ENCODE measurements at regions not wholly inside any gene's neighbourhood (a gene's known extent, or its start where the extent isn't known, plus 50 kb on each side); places are given as distances from the start of the nearest gene placed in this dataset.

DNA sequence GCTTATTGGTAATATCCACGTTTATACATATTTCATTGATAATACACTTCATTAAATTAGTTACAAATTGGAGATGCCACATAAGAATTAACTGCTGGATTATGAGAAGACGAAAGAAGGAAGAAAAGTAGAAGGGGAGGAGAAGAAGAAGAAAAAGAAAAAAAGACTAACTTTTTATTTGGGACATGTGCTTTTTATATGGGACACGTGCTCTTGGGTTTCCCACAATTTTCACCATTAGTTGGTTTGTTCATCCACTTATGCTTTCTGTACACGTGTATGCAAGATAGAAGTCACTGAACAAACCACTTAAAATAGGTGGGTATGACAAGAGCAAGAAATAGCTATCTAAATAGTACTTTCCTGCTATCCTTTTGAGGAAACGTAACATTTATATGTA is 98.6 kb downstream of the MRPS30 start:
- TF ChIP-seq, protein P1, sequence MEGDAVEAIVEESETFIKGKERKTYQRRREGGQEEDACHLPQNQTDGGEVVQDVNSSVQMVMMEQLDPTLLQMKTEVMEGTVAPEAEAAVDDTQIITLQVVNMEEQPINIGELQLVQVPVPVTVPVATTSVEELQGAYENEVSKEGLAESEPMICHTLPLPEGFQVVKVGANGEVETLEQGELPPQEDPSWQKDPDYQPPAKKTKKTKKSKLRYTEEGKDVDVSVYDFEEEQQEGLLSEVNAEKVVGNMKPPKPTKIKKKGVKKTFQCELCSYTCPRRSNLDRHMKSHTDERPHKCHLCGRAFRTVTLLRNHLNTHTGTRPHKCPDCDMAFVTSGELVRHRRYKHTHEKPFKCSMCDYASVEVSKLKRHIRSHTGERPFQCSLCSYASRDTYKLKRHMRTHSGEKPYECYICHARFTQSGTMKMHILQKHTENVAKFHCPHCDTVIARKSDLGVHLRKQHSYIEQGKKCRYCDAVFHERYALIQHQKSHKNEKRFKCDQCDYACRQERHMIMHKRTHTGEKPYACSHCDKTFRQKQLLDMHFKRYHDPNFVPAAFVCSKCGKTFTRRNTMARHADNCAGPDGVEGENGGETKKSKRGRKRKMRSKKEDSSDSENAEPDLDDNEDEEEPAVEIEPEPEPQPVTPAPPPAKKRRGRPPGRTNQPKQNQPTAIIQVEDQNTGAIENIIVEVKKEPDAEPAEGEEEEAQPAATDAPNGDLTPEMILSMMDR (IDR thresholded peaks at IDR 0.05; ENCODE audit: low read length) = no peak
- TF ChIP-seq EZH2phosphoT487 (IDR thresholded peaks at IDR 0.05; ENCODE audit: low read length) = no peak

Measured in MM.1S (cell line).